Kidney glomerular epithelial cell (primary cell): ENCODE measurements at regions not wholly inside any gene's neighbourhood (a gene's known extent, or its start where the extent isn't known, plus 50 kb on each side); places are given as distances from the start of the nearest gene placed in this dataset.
"Not testable (repeated sequence)": the region's sequence is repeated elsewhere in the genome, so short reads cannot be mapped to it uniquely, and the experiment has no call there.

Experiments
- DNase-seq: peaks from one replicate; lab custom pipeline; 2025; lab: John Stamatoyannopoulos, UW

DNA sequence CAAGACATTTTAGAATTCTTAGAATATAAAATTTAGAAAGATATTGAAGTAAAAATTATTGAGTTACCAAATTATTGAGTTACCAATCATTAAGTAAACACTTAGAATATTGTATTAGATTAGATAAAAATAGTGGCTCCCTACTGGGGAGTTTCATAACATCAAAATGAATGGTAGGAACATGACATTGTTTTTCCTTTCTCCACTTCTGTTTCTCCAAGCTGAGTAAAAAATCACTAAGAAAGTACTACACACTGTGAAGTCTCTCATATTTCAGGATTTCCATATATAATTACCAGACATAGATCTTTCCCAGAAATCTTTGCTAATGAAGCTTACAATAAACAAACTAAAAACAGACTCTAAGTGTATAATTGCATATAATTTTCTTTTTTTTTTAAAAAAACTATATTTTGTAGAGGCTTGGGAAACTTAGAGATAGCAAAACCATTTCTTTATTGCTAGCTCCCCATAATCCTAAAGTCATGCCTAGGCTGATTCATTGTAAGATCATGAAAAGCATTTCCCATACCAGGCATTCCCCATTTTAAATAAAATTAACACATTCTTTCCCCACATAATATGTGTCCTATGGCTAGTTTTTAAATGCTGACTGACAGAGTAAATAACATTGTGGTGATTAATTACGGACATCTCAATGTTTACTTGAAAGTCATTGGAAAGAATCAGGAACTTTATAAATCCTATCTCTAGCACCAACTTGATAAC lies 1408.7 kb upstream of the GOT2 start:
- no peak for DNase-seq

DNA sequence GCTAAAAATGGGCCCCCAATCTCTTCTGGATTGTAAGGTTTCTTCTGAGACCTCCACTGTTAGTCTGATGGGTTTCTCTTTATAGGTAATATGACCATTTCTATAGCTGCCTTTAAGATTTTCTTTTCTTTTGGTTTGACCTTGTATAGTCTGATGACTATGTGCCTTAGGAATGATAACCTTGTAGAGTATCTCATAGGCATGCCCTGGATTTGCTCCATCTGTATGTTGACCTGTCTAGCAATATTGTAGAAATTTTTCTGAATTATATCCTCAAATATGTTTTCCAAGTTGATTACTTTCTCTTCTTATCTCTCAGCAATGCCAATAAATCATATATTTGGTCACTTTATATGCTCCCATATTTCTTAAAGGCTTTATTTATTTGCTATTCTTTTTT lies 1403.8 kb upstream of the GOT2 start:
- DNase-seq, result no peak

DNA sequence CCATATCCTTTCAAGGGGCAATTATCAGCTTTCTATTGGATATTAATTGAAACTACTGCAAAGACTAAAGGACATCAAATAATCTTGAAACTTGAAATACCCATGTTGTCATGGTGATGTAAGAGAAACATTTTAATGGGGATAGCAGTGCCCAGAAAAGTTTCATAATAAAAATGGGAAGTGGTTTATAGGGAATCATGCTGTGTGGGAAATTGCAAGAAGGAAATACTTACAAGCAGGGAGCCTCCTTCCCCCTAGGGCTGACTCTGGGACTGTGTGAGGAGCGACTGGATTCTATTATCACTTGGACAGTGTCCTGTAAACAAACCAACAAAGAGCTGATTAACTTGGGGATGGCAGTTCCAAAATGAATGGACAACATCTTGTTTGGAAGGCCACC lies 1393.1 kb upstream of the GOT2 start:
- DNase-seq, result no peak

DNA sequence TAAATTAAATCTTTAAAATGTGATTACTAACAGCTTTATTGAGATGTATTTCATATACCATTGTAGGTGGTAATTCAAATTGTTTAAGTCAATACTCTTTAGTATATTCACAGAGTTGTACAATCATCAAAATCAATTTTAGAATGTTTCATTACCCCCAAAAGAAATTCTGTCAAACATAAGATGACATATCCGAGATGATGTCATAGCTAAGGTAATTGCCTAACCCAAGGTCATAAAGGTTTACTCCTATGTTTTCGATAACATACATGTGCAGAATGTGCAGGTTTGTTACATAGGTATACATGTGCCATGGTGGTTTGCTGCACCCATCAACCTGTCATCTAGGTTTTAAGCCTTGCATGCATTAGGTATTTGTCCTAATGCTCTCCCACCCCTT lies 1392.0 kb upstream of the GOT2 start:
- not testable (repeated sequence) for DNase-seq

DNA sequence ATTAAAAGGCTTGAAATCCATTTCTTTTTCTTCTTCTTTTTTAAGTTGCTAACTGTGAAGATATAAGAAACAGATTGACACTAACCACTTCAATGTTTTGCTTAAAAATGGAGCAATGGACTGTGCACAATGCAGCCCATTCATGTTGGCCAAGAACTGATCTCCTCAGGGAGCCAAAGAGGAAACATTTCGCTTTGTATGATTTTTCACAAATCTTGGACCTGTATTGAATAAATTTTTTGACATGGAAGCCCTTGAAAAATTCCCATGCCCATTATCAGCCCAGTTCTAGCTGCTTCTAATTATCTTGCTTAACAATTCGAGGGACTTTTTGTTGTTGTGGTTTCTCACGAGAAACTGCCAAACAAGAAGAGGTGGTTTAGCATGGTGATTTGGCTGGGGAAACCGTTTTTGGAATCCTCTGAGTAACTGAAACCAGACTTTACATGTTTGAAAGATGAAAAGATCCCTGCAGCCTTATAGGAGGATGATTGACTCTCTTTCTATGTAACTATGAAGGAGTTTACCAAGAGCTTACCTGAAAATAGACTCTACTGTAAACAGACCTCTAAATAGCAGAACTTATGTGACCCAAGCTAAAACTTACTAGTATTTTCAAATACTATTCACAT lies 1389.4 kb upstream of the GOT2 start:
- DNase-seq, result no peak

DNA sequence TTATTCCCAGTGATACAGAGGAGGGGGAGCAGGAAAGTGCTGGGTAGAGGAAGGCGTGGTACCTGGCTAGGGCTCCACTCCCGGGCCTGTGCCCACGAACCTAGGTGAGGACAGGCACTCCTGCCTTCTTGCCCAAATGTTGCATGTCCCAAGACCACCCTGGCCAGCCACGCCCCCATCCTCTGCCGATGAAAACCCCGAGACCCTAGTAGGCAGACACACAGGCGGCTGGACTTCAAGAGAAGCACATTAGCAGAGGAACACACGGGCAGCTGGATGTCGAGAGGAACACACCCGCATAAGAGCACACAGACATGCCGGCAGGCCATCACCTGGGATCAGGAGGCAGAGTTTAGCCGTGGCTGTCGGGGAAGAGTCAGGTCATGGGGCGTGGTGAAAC lies 1386.5 kb upstream of the GOT2 start:
- no peak for DNase-seq

DNA sequence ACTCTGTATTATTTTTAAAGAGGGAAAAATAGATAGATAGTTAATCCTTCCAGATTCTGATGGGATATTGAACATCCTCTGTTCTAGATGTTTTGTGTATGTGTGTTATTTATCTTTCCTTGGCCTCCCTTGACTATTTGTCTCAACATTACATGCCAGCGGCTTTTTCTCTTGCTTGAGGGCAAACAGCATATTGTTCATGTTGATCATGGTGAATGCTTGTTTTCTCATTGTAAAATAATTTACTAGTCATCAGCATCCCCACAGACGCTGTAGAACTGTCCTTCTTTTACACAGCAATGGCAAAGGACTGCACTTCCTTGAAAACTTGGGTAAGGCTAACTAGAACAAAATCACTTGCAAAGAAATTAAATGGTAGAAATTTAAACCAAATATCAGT lies 1376.4 kb upstream of the GOT2 start:
- no peak for DNase-seq

DNA sequence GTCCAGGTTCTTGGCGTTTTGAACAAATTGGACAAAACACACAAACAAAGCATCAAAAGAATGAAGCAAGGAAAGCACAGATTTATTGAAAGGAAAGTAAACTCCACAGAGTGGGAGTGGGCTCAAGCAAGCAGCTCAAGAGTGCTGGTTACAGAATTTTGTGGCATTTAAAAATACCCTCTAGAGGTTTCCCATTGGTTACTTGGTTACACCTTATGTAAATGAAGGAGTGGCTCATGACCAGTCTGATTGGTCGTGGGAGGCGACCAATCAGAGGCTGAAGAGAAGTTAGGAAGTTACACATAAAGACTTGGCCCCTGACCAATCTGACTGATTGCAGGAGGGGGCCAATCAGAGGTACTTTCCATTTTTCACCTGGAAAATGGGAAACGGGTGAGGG lies 1373.8 kb upstream of the GOT2 start:
- no peak for DNase-seq

DNA sequence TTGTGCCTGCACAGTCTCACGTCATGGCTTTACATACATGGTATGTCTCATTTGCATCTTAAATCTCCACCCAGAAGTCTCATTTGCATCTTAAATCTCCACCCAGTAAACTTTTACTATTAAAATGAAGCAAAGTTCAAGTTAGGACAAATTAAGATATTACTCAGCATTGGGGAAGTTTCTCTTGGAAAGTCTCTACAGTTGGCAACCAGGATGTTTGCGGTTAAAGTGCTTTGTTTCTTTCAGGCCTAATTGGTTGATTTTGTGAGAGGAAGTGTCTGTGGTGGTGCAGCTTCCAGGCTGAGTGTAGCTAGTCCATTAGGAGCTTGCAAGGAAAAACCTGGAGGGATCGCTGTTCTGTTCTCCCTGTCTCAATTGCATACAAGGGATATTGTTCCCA lies 1373.3 kb upstream of the GOT2 start:
- no peak for DNase-seq

DNA sequence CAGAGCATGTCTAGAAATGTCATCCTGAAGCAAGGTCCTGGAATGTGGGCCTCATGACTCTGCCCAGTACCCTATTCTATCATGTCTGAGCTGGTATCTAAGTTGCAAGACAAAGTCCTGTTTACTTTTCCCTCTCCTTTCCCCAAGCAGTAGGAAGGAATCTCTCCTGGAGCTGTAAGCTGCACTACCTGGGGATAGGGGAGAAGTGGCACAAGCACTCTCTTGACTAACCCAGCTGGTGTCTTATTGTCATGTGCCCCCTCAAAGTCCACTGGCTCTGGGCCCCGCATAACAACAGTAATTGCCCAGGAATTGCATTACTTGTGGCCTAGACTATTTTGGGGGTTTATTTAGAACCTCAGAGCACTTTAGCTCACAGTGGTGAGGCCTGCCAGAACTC lies 1366.3 kb upstream of the GOT2 start:
- DNase-seq, result no peak

DNA sequence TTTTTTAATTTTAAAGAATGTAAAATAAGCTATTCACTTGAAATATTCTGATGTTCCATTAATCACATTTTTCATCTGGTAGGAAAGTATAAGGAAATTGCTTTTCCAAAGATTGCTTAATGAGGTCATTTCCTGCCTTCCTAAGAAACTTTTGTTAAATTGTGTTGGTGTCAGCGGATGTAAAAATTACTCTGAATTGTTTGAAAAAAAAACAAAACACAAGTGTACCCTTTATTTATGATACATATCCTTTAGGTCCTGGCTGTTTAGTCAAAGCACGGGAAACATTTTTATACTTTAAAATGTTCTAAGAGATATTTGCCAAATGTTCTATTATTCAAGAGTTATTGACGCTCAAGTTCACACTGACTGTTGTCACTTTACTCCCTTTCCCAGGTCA lies 1357.4 kb upstream of the GOT2 start:
- DNase-seq, result no peak

DNA sequence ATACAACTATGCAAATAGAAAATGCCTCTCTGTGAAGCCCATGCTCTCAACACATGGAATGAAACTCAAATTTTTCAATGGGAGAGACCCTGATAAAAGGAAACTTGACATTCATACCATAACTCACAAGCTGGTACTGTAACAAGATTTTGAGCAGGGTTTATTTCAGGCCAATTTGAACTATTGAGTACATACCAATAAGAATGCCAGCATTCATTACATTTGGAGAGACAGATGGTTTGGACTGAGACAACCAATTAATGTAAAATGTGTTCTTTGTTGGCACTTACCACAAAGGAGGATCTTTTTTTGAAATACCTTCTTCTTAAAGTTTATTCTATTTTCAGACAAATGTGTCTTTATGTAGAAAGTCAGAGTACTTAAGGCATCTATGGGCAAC lies 1357.0 kb upstream of the GOT2 start:
- DNase-seq, result no peak

DNA sequence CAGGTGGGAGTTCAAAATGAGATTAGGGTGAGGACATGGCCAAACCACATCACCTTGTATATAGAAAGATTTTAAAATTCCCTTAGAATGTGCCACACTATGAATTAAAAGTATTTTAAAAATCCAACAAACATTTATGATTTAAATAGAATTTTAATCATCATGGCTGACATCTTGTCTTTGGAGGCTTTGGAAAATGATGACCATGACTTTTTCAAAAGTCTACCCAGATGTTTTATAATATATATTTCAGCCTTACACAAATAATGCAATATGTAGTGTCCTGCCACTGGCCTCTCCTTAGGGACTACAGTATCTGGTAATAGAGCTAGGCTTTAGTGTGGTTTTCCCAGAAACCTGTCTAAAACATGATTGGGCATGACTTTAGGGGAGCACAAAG lies 1353.4 kb upstream of the GOT2 start:
- DNase-seq, result no peak

DNA sequence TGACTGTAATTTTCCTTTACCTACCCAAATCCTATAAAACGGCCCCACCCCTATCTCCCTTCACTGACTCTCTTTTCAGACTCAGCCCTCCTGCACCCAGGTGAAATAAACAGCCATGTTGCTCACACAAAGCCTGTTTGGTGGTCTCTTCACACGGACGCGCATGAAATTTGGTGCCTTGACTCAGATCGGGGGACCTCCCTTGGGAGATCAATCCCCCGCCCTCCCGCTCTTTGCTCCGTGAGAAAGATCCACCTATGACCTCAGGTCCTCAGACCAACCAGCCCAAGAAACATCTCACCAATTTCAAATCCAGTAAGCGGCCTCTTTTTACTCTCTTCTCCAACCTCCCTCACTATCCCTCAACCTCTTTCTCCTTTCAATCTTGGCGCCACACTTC lies 1344.7 kb upstream of the GOT2 start:
- DNase-seq, result not testable (repeated sequence)

DNA sequence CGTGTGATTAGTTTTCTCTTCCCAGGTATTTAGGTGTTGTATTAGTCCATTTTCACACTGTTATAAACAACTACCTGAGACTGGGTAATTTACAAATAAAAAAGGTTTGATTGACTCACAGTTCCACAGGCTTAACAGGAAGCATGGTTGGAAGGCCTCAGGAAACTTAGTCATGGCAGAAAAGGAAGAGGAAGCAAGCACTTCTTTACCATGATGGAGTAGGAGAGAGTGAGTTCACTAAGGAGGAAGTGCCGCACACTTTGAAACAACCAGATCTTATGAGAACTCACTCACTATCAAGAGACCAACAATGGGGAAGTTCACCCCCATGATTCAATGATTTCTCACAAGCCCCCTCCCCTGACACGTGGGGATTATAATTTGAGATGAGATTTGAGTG lies 1343.7 kb upstream of the GOT2 start:
- no peak for DNase-seq

DNA sequence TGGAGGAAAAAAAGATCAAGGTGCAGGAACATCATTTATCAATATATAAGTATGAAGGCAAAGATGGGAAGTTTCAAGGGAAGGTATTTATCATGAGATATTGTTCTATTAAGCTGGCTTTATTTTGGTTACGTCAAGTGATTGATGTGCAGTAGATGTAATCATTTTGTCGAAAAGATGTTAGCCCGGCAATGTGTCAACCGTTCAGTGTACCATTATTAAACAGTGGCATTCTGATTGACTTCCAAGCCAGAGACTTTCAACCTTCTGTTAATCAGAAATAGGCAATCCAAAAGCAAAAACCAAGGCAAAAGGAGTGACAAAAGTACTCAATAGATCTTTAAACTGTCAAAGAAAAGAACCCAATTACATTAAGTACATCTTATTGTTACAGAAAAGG lies 1340.3 kb upstream of the GOT2 start:
- DNase-seq, result no peak

DNA sequence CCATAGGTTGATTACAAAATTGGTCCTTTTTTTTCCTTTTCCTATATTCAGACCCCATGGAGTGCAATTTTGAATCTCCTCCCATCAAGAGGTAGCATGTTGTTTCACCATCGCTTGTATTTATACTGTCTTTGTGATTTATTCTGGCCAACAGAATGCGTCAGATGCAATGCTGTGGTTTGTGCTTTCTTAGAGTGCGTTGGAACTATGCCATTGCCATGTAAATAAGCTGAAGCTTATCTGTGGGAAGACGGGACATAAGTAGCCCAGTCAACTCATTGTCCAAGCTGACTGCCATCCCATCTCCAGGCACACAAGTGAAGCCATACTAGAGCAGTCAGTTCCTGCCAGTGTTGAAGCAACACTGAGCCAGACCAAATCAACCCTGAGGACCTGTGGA lies 1339.3 kb upstream of the GOT2 start:
- DNase-seq, result no peak

DNA sequence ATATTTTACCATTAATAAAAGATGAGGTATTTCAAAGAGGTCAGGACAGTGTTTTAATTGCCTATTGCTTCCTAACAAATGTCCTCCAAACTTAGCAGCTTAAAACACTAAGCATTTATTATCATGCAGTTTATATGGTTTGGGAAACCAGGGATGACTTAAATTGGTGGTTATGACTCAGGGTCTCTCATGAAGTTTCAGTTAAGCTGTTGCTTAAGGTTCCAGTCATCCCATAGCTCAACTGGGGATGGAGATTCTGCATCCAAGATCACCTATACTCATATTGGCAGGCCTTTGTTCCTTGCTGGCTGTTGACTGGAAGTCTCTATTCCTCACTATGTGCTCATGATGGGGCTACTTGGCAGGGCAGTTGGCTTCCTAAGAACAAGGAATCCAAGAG lies 1329.9 kb upstream of the GOT2 start:
- DNase-seq, result no peak

DNA sequence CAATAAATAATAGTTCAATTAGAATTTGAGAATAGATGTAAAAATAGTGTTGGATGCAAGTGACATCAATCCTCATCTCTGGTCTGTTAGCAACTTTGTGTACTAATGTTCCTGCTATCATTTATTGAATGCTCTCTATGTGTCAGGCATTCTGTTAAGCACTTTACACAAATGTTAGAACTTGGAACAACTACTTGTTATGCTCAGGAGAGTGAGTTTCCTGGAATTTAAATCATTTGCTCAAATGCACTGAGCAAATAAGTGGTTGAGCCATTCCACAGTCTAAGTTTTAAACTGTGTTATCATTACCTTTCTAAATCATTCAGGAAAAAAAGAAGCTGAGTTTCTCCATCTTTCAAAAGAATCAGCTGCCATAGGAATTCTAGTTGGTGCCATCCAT lies 1327.3 kb upstream of the GOT2 start:
- no peak for DNase-seq

DNA sequence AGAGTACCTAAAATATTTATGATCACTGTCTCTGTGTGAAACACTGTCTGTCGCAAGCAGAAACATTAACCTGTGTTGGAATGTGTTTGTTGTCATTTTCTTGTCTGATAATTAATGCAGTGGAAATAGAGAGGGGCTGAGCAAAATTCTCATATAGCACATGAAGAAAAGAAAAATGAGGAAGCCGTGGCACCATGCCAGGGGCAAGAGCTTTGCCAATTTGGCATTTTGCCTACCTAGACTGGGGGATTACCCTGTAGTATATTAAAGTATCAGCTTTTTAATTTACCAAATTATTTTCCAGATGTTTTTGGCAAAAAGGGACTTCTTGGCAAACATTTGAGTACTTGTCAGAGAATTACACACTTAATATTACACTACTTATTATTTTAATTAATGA lies 1326.6 kb upstream of the GOT2 start:
- DNase-seq, result no peak

DNA sequence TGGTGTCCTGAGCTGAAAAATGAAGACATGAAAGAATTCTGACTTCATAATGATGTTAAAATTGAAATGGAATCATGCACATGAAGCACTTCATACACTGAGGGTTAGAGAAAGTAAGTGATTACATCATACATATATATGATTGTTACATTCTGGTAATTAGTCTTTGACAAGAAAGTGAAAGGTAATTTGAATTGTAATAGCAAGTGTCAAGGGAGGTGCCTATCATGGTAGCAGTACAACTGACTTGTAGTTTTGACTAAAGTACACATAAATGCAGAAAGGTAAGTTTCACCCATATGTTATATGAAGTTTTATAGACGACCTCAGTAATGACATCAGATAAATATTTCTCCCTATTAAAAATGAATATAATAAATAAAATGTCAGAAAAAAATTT lies 1325.0 kb upstream of the GOT2 start:
- DNase-seq, result no peak

DNA sequence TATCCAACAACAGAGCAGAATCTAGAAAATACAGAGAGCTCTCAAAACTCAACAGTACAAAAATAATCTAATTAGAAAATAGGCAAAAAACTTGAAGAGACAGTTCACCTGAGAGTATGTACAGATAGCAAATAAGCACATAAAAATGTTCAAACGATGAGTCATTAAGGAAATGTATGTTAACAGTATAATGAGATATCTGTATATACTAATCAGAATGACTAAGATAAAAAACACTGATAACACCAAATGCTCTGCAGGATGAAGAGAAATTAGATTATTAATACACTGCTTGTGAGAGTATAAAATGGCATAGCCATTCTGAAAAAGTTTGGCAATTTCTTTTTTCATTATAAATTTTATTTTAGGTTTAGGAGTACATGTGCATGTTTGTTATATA lies 1307.6 kb upstream of the GOT2 start:
- DNase-seq, result no peak

DNA sequence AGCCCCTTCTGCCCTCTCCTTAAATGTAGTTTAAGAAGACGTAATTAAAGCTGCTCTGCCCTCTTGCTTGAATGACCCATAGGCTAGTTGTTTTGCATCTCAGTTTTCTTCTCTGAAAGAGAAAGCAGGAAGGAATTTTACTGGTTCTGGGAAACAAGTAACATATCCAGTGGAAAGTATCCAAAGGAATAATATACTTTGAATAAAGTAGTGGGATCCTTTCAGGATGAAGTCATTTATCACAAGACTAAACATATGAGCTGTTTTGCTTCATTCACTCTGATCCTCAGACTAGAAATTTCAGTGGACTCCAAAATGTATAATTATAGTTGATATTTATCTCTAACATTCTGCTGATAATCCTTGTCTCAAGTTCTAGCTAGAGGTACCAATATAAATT lies 1297.6 kb upstream of the GOT2 start:
- DNase-seq, result no peak

DNA sequence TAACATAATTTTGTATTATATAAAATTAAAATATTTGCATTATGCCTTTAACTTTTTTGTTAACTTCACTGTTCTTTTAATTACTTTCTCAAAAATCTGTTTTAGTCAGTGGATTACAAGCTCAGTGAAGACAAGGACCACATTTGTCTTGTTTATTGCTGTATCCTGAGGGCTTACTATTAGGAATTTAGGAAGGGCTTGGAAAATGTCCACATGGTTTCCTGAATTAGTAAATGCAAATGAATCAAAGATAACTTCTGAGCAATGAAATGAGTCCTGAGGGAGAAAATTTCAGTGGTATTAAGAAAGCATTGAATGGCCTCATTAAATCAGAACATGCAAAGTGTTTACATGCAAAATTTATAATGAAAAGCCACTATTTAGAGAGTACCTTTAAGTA lies 1293.2 kb upstream of the GOT2 start:
- no peak for DNase-seq
